H9 (cell line): ENCODE measurements at regions not wholly inside any gene's neighbourhood (a gene's known extent, or its start where the extent isn't known, plus 50 kb on each side); places are given as distances from the start of the nearest gene placed in this dataset.

ENCODE experiments used
- DNase-seq: peaks from one replicate; pipeline ENCODE4 v3.0.0-alpha.2; 2017
- H2AFZ ChIP-seq: one replicate; pipeline ENCODE4 v1.6.1; 2013; ENCODE audit warnings: mild to moderate bottlenecking, low read length, control low read depth, moderate library complexity
- H2AK5ac ChIP-seq: 2 replicates; pipeline ENCODE4 v1.6.1; 2013; ENCODE audit warnings: low read length, control low read depth, mixed read lengths; ENCODE audit not compliant: insufficient read length
- H2BK120ac ChIP-seq: one replicate; pipeline ENCODE4 v1.6.1; 2013; ENCODE audit warnings: low read depth, mild to moderate bottlenecking, low read length, control low read depth, inconsistent platforms; ENCODE audit not compliant: poor library complexity, severe bottlenecking
- H2BK12ac ChIP-seq: 2 replicates; pipeline ENCODE4 v1.6.1; 2013; ENCODE audit warnings: low read length, control low read depth, mixed read lengths, low read depth; ENCODE audit not compliant: insufficient read length
- H2BK15ac ChIP-seq: 2 replicates; pipeline ENCODE4 v1.6.1; 2013; ENCODE audit warnings: low read depth, low read length, control low read depth
- H2BK20ac ChIP-seq: one replicate; pipeline ENCODE4 v1.6.1; 2013; ENCODE audit warnings: low read depth, mild to moderate bottlenecking, low read length, control low read depth, inconsistent platforms; ENCODE audit not compliant: poor library complexity, severe bottlenecking
- H2BK5ac ChIP-seq: 2 replicates; pipeline ENCODE4 v1.6.1; 2013; ENCODE audit warnings: low read length, control low read depth, mixed read lengths; ENCODE audit not compliant: insufficient read length
- H3K14ac ChIP-seq: 2 replicates; pipeline ENCODE4 v1.6.1; 2013; ENCODE audit warnings: low read length, control low read depth; ENCODE audit not compliant: insufficient read depth
- H3K18ac ChIP-seq: 2 replicates; pipeline ENCODE4 v1.6.1; 2013; ENCODE audit warnings: low read depth, mild to moderate bottlenecking, mixed read lengths, low read length, control low read depth; ENCODE audit not compliant: insufficient read length
- H3K23ac ChIP-seq: 2 replicates; pipeline ENCODE4 v1.6.1; 2013; ENCODE audit warnings: low read length, control low read depth, mixed read lengths, low read depth; ENCODE audit not compliant: insufficient read length
- H3K23me2 ChIP-seq: 2 replicates; pipeline ENCODE4 v1.6.1; 2013; ENCODE audit warnings: low read depth, mild to moderate bottlenecking, mixed read lengths, low read length, control low read depth; ENCODE audit not compliant: insufficient read length, poor library complexity, severe bottlenecking
- H3K27ac ChIP-seq: 2 replicates; pipeline ENCODE4 v1.5.1; 2013; ENCODE audit warnings: low read length, control low read depth, mixed read lengths, low read depth; ENCODE audit not compliant: insufficient read length
- H3K27me3 ChIP-seq: 2 replicates; pipeline ENCODE4 v1.6.1; 2013; ENCODE audit warnings: low read length, control low read depth, inconsistent platforms; ENCODE audit not compliant: insufficient read depth
- H3K4ac ChIP-seq: 2 replicates; pipeline ENCODE4 v1.6.1; 2013; ENCODE audit warnings: low read depth, mild to moderate bottlenecking, control low read depth, inconsistent platforms, low read length, moderate library complexity
- H3K4me1 ChIP-seq: 2 replicates; pipeline ENCODE4 v1.6.1; 2013; ENCODE audit warnings: low read length, control low read depth, inconsistent platforms; ENCODE audit not compliant: insufficient read depth
- H3K4me2 ChIP-seq: 2 replicates; pipeline ENCODE4 v1.6.1; 2013; ENCODE audit warnings: low read length, control low read depth, mixed read lengths; ENCODE audit not compliant: insufficient read length, insufficient read depth
- H3K56ac ChIP-seq: 2 replicates; pipeline ENCODE4 v1.6.1; 2013; ENCODE audit warnings: low read depth, mild to moderate bottlenecking, mixed read lengths, low read length, control low read depth; ENCODE audit not compliant: insufficient read length
- H3K79me1 ChIP-seq: 2 replicates; pipeline ENCODE4 v1.6.1; 2013; ENCODE audit warnings: low read depth, mild to moderate bottlenecking, moderate library complexity, low read length, control low read depth, inconsistent platforms; ENCODE audit not compliant: insufficient read depth, poor library complexity, severe bottlenecking
- H3K79me2 ChIP-seq: 2 replicates; pipeline ENCODE4 v1.6.1; 2013; ENCODE audit warnings: low read length, control low read depth, inconsistent platforms; ENCODE audit not compliant: insufficient read depth
- H3K9ac ChIP-seq: 2 replicates; pipeline ENCODE4 v1.6.1; 2013; ENCODE audit warnings: low read length, control low read depth, mixed read lengths; ENCODE audit not compliant: insufficient read length; ENCODE audit errors: extremely low read depth
- H3K9me3 ChIP-seq: one replicate; pipeline ENCODE4 v1.6.1; 2013; ENCODE audit warnings: low read depth, low read length, inconsistent platforms; ENCODE audit not compliant: control insufficient read depth
- H3T11ph ChIP-seq: one replicate; pipeline ENCODE4 v1.6.1; 2013; ENCODE audit warnings: mild to moderate bottlenecking, low read length, control low read depth, inconsistent platforms
- H4K20me1 ChIP-seq: one replicate; pipeline ENCODE4 v1.6.1; 2013; ENCODE audit not compliant: control insufficient read depth, insufficient read length, insufficient read depth
- H4K5ac ChIP-seq: 2 replicates; pipeline ENCODE4 v1.6.1; 2013; ENCODE audit warnings: low read depth, mild to moderate bottlenecking, mixed read lengths, low read length, control low read depth; ENCODE audit not compliant: insufficient read length
- H4K8ac ChIP-seq: replicated peaks from 2 replicates; pipeline ENCODE4 v1.6.1; 2013; ENCODE audit warnings: low read length, control low read depth, mixed read lengths, low read depth; ENCODE audit not compliant: insufficient read length
- H4K91ac ChIP-seq: 2 replicates; pipeline ENCODE4 v1.6.1; 2013; ENCODE audit warnings: low read depth, mild to moderate bottlenecking, moderate library complexity, mixed read lengths, low read length, control low read depth; ENCODE audit not compliant: insufficient read length
- H3K27ac Mint-ChIP-seq, 3 experiments: 2 replicates in 2 of 3; 3 replicates in 1 of 3; pipeline ENCODE4 v1.8.0; 2020 to 2021; ENCODE audit warnings: mixed read lengths in 3 of 3, mild to moderate bottlenecking in 1 of 3, moderate library complexity in 1 of 3
- H3K27me3 Mint-ChIP-seq: 2 replicates; pipeline ENCODE4 v1.8.0; 2021; ENCODE audit warnings: low read depth, mild to moderate bottlenecking, moderate library complexity, mixed read lengths
- H3K36me3 Mint-ChIP-seq, 3 experiments: 2 replicates in 2 of 3; 3 replicates in 1 of 3; pipeline ENCODE4 v1.8.0; 2020 to 2021; ENCODE audit warnings: low read depth in 3 of 3, mixed read lengths in 3 of 3; ENCODE audit not compliant: insufficient read depth in 1 of 3
- H3K4me1 Mint-ChIP-seq, 2 experiments: 2 replicates each; pipeline ENCODE4 v1.8.0; 2020; ENCODE audit warnings: mixed read lengths in 2 of 2
- H3K4me3 Mint-ChIP-seq, 2 experiments: 2 replicates in 1 of 2; 3 replicates in 1 of 2; pipeline ENCODE4 v1.8.0; 2020 to 2021; ENCODE audit warnings: mild to moderate bottlenecking in 2 of 2, mixed read lengths in 2 of 2, moderate library complexity in 1 of 2
- H3K9me3 Mint-ChIP-seq, 2 experiments: 2 replicates in 1 of 2; 3 replicates in 1 of 2; pipeline ENCODE4 v1.8.0; 2020; ENCODE audit warnings: mild to moderate bottlenecking in 2 of 2, mixed read lengths in 2 of 2, moderate library complexity in 1 of 2
- WGBS: extraction: QIAGEN DNeasy Blood & Tissue Kit; methylation state at CpG from one replicate; pipeline ENCODE4 v1.1.7; 2013; ENCODE audit warnings: missing lambda C conversion rate, low lambda C conversion rate, mixed read lengths; ENCODE audit not compliant: insufficient read length; ENCODE audit errors: extremely low coverage; 5-methylcytosine and 5-hydroxymethylcytosine counted together
- TF ChIP-seq, protein P1 (sequence below): fragments of 200-600 bp; sonication (generic); conservative IDR thresholded peaks from 3 replicates; pipeline ENCODE4 v1.8.0; 2021; ENCODE audit warnings: antibody characterized with exemption, mild to moderate bottlenecking

- no CpG with 5 or more reads among the region's 5 CpGs for WGBS
- no peak overlapping the region for H4K8ac ChIP-seq
- H4K5ac ChIP-seq, result no peak overlapping the region
- H4K20me1 ChIP-seq, result no peaks in the 10 kb centered on the region
- H3K27me3 Mint-ChIP-seq, result no peaks in the 10 kb centered on the region
- H2BK5ac ChIP-seq, result no peak overlapping the region
- no peak overlapping the region for H3K9ac ChIP-seq
- peaks cover 16 to 26% of the 10 kb centered on the region in 2 experiments for H3K4me1 Mint-ChIP-seq
- H3K27ac ChIP-seq, result no peak overlapping the region
- no peaks in the 10 kb centered on the region for H3K23me2 ChIP-seq
- H3K9me3 ChIP-seq, result no peaks in the 10 kb centered on the region
- no peaks in the 10 kb centered on the region for H3K4me1 ChIP-seq
- DNase-seq, result no peak
- H2BK12ac ChIP-seq, result no peak overlapping the region
- H3K4me3 Mint-ChIP-seq, result no peak overlapping the region
- H4K91ac ChIP-seq, result no peak overlapping the region
- no peak overlapping the region for H2BK20ac ChIP-seq
- no peaks in the 10 kb centered on the region for H3K27me3 ChIP-seq
- H3T11ph ChIP-seq, result no peak overlapping the region
- no peak overlapping the region for H3K4ac ChIP-seq
- H2BK15ac ChIP-seq, result no peak overlapping the region
- H3K18ac ChIP-seq, result no peak overlapping the region
- H3K79me2 ChIP-seq, result no peaks in the 10 kb centered on the region
- no peak overlapping the region for H2AK5ac ChIP-seq
- H3K9me3 Mint-ChIP-seq, result no peaks in the 10 kb centered on the region
- H3K14ac ChIP-seq, result no peak overlapping the region
- no peak overlapping the region for H3K56ac ChIP-seq
- H3K4me2 ChIP-seq, result no peak overlapping the region
- H3K79me1 ChIP-seq, result no peaks in the 10 kb centered on the region
- TF ChIP-seq, protein P1, sequence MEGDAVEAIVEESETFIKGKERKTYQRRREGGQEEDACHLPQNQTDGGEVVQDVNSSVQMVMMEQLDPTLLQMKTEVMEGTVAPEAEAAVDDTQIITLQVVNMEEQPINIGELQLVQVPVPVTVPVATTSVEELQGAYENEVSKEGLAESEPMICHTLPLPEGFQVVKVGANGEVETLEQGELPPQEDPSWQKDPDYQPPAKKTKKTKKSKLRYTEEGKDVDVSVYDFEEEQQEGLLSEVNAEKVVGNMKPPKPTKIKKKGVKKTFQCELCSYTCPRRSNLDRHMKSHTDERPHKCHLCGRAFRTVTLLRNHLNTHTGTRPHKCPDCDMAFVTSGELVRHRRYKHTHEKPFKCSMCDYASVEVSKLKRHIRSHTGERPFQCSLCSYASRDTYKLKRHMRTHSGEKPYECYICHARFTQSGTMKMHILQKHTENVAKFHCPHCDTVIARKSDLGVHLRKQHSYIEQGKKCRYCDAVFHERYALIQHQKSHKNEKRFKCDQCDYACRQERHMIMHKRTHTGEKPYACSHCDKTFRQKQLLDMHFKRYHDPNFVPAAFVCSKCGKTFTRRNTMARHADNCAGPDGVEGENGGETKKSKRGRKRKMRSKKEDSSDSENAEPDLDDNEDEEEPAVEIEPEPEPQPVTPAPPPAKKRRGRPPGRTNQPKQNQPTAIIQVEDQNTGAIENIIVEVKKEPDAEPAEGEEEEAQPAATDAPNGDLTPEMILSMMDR, result no peak
- no peak overlapping the region for H2BK120ac ChIP-seq
- H3K36me3 Mint-ChIP-seq, result peaks cover 4 to 7% (median 4%) of the 10 kb centered on the region in 3 experiments; a peak in 4 of 7 replicates
- no peak overlapping the region for H3K23ac ChIP-seq
- H2AFZ ChIP-seq, result no peak overlapping the region
- peak overlapping the region in 2 of 3 experiments; percentile 33 to 44; a peak in 3 of 7 replicates for H3K27ac Mint-ChIP-seq
These were observed 138.0 kb upstream of the IGF1 start for GRCh38 chr12:102618197-102618877.
